Gastrocnemius medialis (tissue), 4 donors: ENCODE measurements at regions not wholly inside any gene's neighbourhood (a gene's known extent, or its start where the extent isn't known, plus 50 kb on each side); places are given as distances from the start of the nearest gene placed in this dataset.

ENCODE experiments used
- ATAC-seq, 2 donors: fragments of 150-250 bp; one replicate each; pipeline ENCODE4 v1.9.1; 2016
- DNase-seq, 2 donors: peaks; one replicate each; pipeline ENCODE4 v3.0.0-alpha.2; 2019
- H3K27ac ChIP-seq, 4 donors: fragments of 200-600 bp; sonication (generic); 1 replicate in 1 of 4; 2 replicates in 3 of 4; pipeline ENCODE4 v1.5.1; 2016 to 2018; ENCODE audit warnings: mild to moderate bottlenecking in 2 of 4, moderate library complexity in 1 of 4
- H3K27me3 ChIP-seq, 3 donors: fragments of 200-600 bp; sonication (generic) in 2 of 3; 1 replicate in 1 of 3; 2 replicates in 2 of 3; pipeline versions ENCODE4 v1.5.1 to v1.6.0; 2016 to 2019; ENCODE audit warnings: mild to moderate bottlenecking in 1 of 3, moderate library complexity in 1 of 3
- H3K36me3 ChIP-seq, 2 donors: fragments of 200-600 bp; sonication (generic) in 1 of 2; one replicate each; pipeline ENCODE4 v1.5.1; 2017 to 2018
- H3K4me1 ChIP-seq, 2 donors: fragments of 200-600 bp; sonication (generic) in 1 of 2; one replicate each; pipeline ENCODE4 v1.5.1; 2016 to 2017; ENCODE audit warnings: mild to moderate bottlenecking in 2 of 2
- H3K4me3 ChIP-seq, 4 donors: fragments of 200-600 bp; sonication (generic) in 3 of 4; 1 replicate in 1 of 4; 2 replicates in 3 of 4; pipeline ENCODE4 v1.5.1; 2016 to 2019; ENCODE audit warnings: mild to moderate bottlenecking in 2 of 4
- H3K9me3 ChIP-seq, 3 donors: fragments of 200-600 bp; sonication (generic) in 2 of 3; 1 replicate in 1 of 3; 2 replicates in 2 of 3; pipeline ENCODE4 v1.5.1; 2016 to 2019
- CTCF ChIP-seq, 5 experiments: fragments of 450-650 bp in 3 of 5; fragments of 200-600 bp in 2 of 5; sonication (generic) in 2 of 5; IDR thresholded peaks in 4 of 5; conservative IDR thresholded peaks in 1 of 5; 1 replicate in 4 of 5; 2 replicates in 1 of 5; pipeline ENCODE4 v1.5.1; 2016 to 2019; ENCODE audit warnings: antibody characterized with exemption in 5 of 5, mild to moderate bottlenecking in 3 of 5, moderate library complexity in 3 of 5
- POLR2A ChIP-seq, 2 donors: fragments of 450-650 bp; IDR thresholded peaks; one replicate each; pipeline ENCODE4 v1.6.1; 2017; ENCODE audit warnings: antibody characterized with exemption in 2 of 2, mild to moderate bottlenecking in 2 of 2, moderate library complexity in 2 of 2
- in situ Hi-C, 4 donors: fragments of 200-750 bp; cut with MboI; loops; one replicate each; pipeline versions ENCODE4 v1.15.0 to v1.8.0; 2017; ENCODE audit warnings: low sequenced_read_pairs in 4 of 4
- intact Hi-C: fragments of 100-400 bp; cut with DNase I; formaldehyde crosslinking; loops from one replicate; pipeline ENCODE4 v1.15.1; 2023; ENCODE audit warnings: low total_unique reads

GRCh38 chr10:88156341-88156740 is 292.9 kb downstream of the PTEN start:
- Histone ChIP-seq H3K9me3 (no peaks in the 10 kb centered on the region), H3K36me3 (no peaks in the 10 kb centered on the region), H3K27ac (peak overlapping the region in 2 of 4 donors; percentile 63 to 75), H3K4me3 (no peak overlapping the region), H3K4me1 (peaks cover 3 to 8% of the 10 kb centered on the region in 2 donors), H3K27me3 (no peaks in the 10 kb centered on the region)
- no peak for DNase-seq
- no peak for ATAC-seq
- intact Hi-C loops = no loop called here
- no peak for TF ChIP-seq POLR2A (IDR thresholded peaks at IDR 0.05)
- no peak for TF ChIP-seq CTCF (IDR thresholded peaks at IDR 0.05 in 4 of 5, conservative IDR thresholded peaks at IDR 0.05 in 1 of 5)
- in situ Hi-C loops = no loop called here

DNA sequence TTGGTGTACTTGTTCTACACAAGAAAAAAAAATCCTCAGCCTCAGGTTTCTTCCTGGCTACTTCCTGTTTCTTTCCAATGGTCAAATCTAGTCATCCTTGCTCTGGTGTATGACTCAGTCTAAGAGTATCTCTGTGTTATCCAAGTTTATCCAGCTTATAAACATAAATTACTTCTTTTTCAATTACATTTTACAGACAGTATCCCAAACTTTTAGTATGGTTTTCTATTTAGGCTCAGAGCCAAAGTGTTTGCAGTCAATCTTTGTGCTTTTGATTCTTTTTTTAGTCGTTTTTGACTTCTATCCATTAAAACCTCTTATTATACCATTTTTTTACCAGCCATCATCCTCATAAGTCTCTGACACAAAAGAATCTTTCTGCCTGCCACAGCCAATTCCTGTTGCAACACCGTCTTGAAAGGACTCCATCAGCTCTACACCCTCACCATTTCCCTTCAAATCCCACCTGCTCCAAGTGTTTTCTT is 294.6 kb downstream of the PTEN start:
- H3K27ac ChIP-seq = peak overlapping the region; percentile 58 to 76 (median 69)
- peak in 1 of 2 donors; percentile 33 for DNase-seq
- no peak for TF ChIP-seq CTCF (IDR thresholded peaks at IDR 0.05 in 4 of 5, conservative IDR thresholded peaks at IDR 0.05 in 1 of 5)
- TF ChIP-seq POLR2A (IDR thresholded peaks at IDR 0.05) = no peak
- intact Hi-C loops (no loop called here), in situ Hi-C loops (no loop called here)
- peak; percentile 88 to 94 for ATAC-seq
- H3K4me3 ChIP-seq = no peak overlapping the region
- no peaks in the 10 kb centered on the region for H3K36me3 ChIP-seq
- H3K9me3 ChIP-seq = no peaks in the 10 kb centered on the region
- H3K4me1 ChIP-seq = peaks cover 3 to 8% of the 10 kb centered on the region in 2 donors
- no peaks in the 10 kb centered on the region for H3K27me3 ChIP-seq

- Histone ChIP-seq H3K4me3 (no peak overlapping the region), H3K27ac (peak overlapping the region; percentile 58 to 76 (median 69)), H3K27me3 (no peaks in the 10 kb centered on the region), H3K4me1 (peaks cover 3 to 8% of the 10 kb centered on the region in 2 donors), H3K36me3 (no peaks in the 10 kb centered on the region), H3K9me3 (no peaks in the 10 kb centered on the region)
- intact Hi-C loops (no loop called here), in situ Hi-C loops (no loop called here)
- no peak for TF ChIP-seq POLR2A (IDR thresholded peaks at IDR 0.05)
- no peak for TF ChIP-seq CTCF (IDR thresholded peaks at IDR 0.05 in 4 of 5, conservative IDR thresholded peaks at IDR 0.05 in 1 of 5)
- no peak for ATAC-seq
- no peak for DNase-seq
Measured at GRCh38 chr10:88158526-88159122, 295.2 kb downstream of the PTEN start.

- in situ Hi-C loops (no loop called here), intact Hi-C loops (no loop called here)
- H3K9me3 ChIP-seq = no peaks in the 10 kb centered on the region
- ATAC-seq = no peak
- no peaks in the 10 kb centered on the region for H3K27me3 ChIP-seq
- no peak overlapping the region for H3K4me3 ChIP-seq
- peak overlapping the region; percentile 58 to 76 (median 69) for H3K27ac ChIP-seq
- H3K36me3 ChIP-seq = no peaks in the 10 kb centered on the region
- peaks cover 3 to 8% of the 10 kb centered on the region in 2 donors for H3K4me1 ChIP-seq
- DNase-seq = no peak
- TF ChIP-seq CTCF (IDR thresholded peaks at IDR 0.05 in 4 of 5, conservative IDR thresholded peaks at IDR 0.05 in 1 of 5) (no peak), POLR2A (IDR thresholded peaks at IDR 0.05) (no peak)
Measured at GRCh38 chr10:88159127-88159829, 295.9 kb downstream of the PTEN start.
